RKO (cell line): ENCODE measurements at regions not wholly inside any gene's neighbourhood (a gene's known extent, or its start where the extent isn't known, plus 50 kb on each side); places are given as distances from the start of the nearest gene placed in this dataset.

Experiments used
- DNase-seq: peaks from one replicate; pipeline ENCODE4 v3.0.0-alpha.2; 2016; ENCODE audit warnings: low spot score

DNA sequence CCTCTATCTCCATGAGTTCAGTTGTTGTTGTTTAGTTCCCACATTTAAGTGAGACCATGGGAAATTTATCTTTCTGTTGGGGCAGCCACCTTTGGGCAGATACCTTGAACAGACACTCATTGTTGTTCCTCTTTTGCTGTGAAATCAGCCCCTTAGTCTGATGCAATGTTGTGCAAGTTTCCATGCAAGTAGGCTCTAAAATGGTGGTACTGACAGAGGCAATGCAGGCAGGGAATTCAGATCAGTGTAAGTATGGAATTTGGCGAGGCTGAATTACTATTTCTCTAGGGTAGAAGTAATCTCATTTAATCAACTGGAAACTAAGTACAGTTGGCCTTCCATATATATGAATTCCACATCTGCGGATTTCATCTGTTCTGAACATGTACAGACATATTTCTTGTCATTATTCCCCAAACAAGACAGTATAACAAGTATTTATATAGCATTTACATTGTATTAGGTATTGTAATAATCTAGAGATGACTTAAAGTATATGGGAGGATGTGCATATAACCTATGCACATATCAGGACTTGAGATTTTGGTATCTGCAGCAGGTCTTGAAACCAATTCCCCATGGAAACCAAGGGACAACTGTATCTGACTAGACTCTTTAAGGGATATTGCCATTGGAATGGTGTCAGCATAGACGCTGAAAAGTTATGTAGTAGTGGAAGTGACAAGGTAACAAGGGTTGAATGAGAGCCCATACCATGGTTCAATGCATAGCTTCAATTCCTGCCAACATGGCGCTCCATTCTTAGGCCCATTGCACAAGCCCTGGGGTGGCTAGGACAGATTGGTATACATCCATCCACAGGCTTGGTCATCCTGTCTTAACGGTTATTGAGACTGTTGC lies 281.5 kb upstream of the HTR2A start:
- DNase-seq, result no peak

DNA sequence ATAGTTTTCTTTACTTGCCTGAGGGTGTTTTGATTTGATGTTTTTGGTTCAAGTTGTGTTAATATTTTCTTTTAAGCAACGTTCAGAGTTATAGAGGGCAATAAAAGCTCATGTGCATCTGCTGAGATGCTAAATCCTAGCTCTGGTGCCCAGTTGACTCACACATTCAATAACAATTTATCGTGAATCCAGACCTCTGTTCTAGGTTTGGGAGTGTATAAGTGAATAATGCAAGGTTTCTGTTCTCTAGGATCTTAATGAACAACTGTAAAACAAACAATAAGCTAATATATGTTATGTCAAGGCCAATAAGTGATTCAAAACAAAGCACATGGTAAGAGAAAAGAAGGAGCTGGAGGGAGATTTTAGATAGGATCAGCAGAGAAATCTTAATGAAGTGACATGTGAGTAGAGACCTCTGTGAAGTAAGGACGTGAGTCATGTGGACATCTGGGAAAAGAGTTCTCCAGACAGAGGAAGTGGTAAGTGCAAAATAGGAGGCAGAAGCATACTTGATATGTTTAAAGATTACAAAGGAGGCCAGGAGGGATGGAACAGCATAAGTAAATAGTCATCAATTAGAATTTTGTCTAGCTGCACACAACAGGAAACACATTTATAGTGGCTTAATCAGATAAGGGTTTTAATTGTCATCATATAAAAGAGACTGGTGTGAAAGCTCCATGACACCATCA lies 278.5 kb upstream of the HTR2A start:
- no peak for DNase-seq

DNA sequence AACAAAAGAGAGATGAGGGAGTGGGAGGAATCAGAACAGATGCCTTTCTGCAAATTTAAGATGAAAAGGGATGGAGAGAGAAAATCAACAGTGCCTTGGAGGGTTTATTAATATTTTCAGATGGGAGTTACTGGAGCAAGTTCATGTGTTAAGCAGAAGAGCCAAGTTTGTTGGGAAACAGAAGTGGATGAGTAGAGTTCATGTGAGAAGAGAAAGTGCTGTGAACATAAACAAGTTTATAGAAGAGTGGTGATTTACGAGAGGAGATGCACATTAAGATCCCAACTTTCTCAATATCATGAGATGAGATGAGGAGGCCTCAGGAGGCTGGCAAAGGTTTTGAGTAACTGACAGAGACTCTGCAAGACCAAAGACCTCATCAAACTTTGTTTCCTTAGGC lies 274.1 kb upstream of the HTR2A start:
- DNase-seq, result no peak

DNA sequence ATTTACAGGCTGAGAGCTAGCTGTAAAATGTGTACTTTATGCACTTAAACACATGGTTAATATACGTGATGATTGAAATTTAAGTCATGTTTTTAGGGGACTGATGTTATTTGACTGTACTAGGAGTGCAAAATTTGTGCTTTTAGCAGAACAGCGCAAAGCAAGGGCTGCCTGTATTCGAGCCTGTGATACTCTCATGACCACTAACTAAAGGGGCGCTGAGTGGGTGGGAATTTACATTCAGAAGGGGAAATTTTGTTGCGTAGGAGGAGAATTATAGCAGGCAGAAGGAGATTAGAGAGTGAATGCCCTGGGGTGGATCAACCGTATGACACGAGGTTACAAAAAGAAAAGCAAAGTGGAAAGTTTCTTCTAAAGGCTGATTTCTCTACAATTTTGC lies 271.8 kb upstream of the HTR2A start:
- DNase-seq, result no peak

DNA sequence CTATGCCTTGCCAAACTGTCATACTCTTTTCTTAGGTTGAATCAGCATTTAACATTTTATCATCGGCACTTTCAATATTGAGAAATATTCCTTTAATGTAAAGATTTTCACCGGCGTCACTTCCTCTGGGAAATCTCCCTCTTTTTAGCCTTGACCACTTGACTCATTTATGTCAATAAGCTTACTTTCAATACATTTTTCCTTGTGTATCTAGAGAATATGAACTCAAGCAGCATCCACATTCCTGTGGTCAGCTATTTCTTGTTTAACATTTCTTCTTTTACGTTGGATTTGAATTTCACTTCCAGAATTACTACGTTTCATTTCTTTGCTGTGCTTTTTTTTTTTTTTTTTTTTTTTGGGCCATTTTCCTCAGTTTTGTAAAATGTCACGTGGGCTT lies 271.2 kb upstream of the HTR2A start:
- DNase-seq, result no peak

DNA sequence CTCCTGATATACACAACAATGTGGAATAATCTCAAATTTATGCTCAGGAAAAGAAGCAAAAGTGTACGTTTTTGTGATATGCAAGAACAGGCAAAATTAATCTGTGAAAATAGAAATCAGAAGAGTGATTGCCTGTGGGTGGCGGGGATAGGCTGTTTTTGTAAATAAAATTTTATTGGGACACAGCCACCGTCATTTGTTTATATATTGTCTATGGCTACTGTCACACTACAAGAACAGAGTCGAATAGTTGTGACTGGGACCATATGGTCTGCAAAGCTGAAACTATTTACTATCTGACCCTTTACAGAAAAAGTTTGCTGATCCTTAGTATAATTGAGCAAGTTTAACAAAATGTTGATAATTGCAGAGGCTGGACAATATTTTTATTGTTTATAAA lies 269.5 kb upstream of the HTR2A start:
- no peak for DNase-seq

DNA sequence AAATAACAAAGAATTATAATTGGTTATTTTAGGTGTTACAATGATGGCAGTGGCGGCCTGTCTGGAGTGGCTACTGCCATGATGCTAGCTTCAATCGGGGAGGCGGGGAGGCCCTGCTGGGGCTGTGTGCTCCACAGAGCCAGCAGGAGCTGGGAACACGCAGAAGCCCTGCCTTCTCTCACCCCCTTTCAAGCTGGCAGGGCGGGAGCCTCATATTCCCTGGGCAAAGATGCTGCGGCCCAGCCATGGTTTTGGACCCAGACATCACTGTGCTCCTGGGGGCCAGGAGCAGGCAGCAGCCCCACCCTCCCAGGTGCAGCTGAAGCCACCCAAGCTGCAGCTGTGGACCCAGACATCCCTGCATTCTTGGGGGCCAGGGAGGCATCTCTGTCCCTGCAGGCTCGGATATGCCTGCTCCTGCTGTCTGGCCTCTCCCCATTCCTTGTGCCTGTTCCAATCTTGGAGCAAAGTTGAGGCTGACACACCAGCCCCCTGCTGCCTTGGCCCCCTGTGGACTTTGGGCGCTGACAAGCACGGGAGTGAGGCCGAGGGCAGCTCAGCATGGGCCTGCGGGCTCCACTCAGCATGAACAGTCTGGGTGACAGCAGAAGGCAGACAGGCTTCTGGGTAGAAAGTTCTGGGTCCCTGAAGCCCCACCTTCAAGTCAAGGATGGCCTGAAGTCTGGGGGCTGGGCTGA lies 263.1 kb upstream of the HTR2A start:
- DNase-seq, result no peak

DNA sequence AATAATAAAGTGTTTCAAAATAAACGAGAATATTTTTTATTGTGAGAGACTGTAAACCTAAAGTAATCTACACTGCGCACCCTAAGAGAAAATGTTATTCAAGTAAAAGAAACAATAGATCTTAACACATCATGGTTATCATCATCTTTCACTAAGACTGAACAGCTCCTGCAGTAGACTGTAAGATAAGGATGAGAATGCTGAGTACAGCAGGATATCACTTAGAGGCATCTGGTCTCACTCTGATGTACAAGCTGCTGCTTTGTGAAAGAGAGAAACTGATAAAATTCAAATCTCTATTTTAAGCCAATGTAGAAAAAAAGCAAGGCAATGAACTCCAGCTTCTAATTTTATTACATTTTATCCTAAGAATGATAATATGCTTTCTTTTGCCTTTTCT lies 261.7 kb upstream of the HTR2A start:
- no peak for DNase-seq

DNA sequence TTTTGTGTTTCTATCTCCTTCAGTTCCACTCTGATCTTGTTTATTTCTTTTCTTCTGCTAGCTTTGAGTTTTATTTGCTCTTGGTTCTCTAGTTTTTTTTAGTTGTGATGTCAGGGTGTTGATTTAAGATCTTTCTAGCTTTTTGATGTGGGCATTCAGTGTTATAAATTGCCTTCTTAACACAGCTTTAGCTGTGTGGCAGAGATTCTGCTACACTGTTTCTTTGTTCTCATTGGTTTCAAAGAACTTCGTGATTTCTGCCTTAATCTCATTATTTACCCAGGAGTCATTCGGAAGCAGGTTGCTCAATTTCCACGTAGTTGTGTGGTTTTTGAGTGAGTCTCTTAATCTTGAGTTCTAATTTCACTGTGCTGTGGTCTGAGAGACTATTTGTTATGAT lies 251.7 kb upstream of the HTR2A start:
- DNase-seq, result no peak

DNA sequence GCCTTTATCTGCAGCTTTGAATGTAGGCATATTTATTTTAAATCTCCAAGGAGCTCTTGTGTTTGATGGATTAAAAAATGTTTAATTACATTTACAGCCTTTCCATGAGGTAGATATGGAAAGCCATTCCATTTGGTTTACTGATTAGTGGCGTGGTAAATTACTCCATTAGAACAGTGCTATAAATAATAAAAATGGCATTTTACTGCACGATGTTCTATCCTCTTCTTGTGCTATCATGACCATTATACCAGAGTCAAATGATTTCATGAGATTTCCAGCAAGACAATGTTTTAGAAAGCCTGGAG lies 250.9 kb upstream of the HTR2A start:
- no peak for DNase-seq

DNA sequence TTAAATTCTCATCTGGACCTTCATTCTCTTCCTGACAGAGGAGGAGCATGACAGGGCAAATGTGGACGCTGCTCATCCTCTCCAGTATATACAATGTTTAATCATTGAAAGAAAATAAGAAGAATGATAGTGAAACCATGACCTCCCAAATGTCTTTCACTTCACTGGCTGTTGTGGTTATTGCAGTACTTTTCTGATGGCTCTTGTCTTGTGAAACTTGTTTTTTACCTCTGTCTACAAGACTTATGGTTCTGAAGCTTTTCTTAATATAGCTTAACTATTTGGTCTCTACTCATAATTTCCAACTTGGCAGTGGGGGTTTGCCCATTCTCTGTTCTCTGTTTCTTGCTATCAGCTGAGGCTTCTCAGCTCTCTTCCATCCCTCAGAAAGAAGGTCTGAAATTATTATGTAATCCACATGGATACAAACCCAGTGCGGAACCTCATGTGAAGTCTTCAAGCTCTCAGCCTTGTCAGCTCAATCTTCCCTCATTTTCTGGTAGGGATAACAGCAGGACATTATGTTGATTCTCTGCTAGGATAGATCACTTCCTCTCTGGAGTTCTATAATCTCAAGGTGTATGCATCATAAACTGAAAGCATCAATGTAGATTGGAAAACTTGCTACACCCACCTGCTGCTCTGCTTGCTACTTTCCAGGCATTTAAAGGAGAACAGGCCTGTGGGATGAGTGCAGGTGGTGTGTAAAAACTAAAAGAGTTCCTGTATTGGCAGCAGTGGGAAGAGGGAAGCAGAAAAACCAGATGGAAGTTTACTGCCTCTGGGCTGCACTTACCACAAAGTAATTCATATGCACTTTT lies 250.3 kb upstream of the HTR2A start:
- no peak for DNase-seq

DNA sequence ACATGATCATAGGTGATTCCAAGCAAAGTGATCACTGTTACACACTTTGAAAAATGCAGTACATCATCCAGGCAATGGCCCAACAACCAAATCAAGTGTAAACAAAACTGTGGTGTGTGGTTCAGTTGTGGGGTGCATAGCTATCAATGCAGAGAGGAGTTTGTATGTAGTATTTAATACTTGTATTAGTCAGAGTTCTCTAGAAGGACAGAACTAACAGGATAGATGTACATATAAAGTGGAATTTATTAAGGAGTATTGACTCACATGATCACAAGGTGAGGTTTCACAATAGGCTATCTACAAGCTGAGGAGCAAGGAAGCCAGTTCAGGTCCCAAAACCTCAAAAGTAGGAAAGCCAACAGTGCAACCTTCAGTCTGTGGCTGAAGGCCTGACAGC lies 249.3 kb upstream of the HTR2A start:
- DNase-seq, result no peak

DNA sequence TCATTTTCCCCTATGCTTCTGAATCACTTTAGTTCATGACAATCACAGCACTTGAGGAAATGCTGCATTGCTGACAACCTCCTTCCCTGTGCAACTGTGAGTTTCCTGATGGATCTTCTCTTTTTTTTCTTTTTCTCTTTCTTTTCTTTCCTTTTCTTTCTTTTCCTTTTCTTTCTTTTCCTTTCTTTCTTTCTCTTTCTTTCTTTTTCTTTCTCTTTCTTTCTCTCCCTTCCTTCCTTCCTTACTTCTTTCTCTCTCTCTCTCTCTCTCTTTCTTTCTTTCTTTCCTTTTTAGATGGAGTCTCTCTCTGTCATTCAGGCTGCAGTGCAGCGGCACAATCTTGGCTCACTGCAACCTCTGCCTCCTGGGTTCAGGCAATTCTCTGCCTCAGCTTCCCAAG lies 247.9 kb upstream of the HTR2A start:
- no peak for DNase-seq

DNA sequence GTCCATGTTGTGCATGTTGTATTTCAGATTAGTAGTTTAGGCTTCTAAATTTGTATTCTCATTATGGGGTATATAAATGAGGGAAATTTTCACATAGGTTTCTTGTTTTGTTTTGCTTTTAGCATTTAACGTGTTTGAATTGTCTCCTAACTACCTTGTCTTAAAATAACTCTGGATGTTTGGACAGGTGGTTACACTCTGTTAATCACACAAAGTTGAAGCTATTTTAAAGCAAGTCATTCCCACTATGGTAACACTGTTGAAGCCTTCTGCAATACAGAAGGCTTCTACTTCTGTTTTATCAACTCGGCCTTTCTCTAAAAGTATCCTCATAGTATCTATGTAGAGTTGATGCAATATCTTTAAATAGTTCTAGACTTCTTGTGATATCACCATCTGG lies 245.3 kb upstream of the HTR2A start:
- DNase-seq, result no peak

DNA sequence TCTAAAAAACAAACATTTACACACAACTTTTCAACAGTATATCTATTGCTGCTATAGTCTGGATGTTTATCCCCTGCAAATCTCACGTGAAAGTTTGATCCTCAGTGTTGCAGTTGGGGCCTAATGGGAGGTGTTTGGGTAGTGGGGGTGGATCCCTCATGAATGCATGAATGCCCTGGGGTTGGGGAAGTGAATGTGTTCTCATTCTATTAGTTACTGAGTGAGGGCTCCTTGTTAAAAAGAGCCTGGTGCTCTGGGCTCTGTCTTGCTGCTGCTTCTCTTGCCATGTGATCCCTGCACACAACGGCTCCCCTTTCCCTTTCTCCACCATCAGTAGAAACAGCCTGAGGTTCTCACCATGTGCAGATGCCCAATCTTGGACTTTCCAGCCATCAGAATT lies 242.7 kb upstream of the HTR2A start:
- no peak for DNase-seq

DNA sequence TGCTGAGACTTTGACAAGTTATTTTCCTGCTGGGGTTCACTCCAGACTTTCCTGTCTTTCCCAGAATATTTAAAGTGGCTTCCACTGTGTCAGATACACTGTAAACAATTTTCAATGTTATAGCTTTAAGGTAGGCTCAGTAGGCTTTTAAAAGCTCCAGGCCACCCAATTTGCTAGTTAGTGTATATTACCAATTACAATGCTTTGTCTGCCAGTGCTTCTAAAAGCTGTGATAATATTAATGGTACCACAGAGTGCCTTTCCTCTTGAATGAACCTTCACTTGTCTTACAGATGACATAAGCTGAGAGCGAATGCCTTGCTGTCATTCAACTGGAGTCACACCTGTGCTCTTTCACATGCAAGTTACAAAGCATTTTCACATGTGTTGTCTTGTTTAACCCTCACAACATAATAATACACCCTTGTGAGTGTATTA lies 239.7 kb upstream of the HTR2A start:
- no peak for DNase-seq

DNA sequence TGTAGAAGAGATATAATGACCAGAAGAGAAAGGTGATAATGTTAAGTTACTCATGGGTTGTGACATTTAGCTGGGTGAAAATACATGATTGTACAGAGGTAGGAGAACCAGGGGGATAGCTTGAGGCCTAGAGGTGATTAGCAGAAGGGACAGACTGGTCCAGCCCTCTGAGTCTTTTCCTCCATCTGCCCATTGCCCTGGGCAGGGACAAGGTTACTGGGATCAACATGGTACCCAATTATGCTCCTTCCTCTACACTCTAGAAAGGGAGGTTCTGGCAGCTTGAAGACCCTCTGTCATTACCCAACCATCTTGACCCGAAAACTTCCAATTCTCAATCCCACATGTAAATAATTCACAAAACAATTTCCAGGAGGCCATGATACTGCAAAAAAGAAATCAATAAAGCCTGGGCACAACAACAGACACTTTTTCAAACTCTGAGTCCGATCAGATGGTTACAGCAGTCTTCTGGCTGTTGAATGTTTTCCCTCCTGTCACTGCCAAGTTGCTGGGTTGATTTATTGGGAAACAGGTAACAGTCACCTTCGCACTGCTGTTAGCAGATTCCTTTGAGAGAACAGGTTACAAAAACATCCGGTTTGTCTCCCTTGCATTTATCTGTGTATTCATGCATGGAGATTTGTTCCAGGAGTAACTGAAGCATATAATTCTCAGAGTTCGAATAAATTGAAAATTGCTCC lies 239.1 kb upstream of the HTR2A start:
- no peak for DNase-seq

DNA sequence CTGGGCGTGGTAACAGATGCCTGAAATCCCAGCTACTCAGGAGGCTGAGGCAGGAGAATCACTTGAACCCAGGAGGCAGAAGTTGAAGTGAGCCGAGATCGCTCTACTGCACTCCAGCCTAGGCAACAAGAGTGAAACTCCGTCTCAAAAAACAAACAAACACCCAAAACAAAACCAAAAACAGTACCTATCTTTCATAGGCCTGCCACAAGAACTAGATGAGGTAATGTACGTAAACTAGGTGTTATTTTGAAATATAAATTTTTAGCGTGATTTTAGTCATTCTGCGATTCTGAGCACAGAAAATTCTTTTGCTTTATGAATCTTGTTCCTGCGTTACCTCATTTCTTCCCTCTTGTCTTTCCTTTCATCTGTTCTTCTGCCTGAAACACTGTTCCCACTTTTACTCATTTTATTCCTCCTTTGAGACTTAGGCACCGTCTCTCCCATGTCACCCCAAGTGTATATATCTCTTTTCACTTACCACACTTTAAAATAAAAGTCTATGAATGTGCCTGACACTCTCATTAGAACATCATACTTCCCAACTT lies 238.2 kb upstream of the HTR2A start:
- DNase-seq, result no peak

DNA sequence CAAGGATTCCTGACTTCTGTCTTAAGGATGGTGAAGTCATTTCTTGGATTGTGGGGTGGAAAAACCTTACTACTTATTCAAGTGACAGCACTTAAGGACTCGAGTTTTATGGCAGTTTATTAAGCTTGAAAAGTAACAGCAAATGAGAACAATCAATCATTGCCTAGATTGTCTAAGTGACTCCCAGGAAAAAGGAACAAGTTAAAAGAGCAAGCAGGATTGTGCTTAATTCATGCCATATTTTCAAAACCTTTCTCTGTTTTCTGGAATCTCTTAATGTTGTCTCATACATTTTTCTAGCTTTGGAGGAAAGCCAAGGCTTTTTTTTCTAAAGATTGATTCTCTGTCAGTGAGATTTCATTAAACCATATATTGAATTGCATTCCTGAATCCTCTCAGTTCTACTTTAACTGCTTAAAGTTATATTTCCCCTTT lies 236.2 kb upstream of the HTR2A start:
- DNase-seq, result no peak

DNA sequence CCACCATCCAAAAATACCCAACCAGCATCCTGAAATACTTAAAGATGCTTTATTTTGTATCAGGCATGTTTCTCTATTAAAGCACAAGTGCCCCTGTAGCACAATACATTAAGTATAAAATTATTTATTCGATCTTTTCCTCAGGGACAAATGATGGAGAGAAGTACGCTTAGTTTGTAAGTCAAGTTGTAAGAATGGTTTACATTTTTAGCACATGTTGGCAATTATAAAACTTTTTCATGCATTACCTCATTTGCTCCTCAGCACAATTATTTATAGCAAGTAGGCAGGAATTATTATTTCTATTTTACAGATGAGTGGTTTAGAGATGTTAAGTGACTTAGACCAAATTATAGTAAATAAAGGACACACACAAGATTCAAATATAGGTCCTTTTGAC lies 232.6 kb upstream of the HTR2A start:
- DNase-seq, result no peak

DNA sequence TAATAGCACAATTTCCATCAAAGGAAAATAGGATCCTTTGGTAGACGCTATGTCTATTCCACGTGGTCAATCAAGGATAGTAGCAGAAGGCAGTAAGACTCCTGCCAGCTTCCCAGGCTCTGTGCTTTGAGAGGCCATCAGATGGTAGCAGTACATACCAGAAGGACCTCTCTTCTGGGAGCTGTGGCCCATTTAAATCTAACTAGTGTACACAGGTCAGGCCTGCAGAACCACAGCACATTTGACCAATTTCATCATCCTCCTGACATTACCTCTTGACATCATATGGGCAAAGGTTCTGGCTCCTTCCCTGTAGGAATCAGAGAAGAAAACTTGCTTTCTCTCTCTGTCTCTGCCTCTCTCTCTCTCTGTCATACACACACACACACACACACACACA lies 229.6 kb upstream of the HTR2A start:
- no peak for DNase-seq
